ENCODE measurements at regions not wholly inside any gene's neighbourhood (a gene's known extent, or its start where the extent isn't known, plus 50 kb on each side); places are given as distances from the start of the nearest gene placed in this dataset.

DNA sequence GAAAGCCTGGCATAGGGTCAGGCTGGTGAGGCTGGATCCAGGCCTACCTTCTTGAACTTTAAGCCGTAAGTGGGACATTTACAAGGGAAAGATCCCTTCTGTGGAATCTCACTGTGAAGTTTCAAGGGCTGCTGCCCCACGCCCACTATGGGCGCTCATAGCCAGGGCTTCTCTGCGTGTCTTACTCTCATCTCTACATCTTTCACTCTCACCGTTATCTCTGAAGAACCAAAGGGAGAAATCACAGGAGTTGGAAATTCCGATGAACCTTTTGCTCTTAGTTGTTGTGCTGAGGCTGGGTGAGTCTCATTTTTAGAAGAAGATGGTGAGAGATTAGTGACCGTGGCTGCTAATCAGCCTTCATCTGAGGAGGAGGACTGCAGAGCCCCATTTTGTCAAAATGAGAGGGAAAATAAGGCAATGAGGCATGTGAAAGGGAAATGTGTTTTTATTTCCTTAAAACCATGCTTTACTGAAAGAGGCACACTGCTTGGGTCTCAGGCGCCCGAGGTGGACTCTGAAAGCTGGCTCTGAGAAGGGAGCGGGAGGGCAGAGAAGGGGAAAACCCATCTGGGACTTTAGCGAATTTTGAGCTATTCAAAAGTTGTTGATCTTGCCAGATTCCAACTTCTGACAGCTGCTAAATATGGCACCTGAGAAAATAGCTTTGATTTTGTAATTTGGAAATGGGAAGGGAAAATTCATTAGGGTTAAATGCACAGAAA is 301.5 kb downstream of the CLIC5 start:
- no peak for DNase-seq (ENCODE audit: low read depth in 2 of 2, low spot score in 1 of 2)

All from stimulated activated CD8-positive, alpha-beta memory T cell treated with anti-CD3 and anti-CD28 coated beads, Interleukin-4, amount 100 ng/mL, for 4 hours (primary cell).